Cardiac fibroblast (primary cell): ENCODE measurements at regions not wholly inside any gene's neighbourhood (a gene's known extent, or its start where the extent isn't known, plus 50 kb on each side); places are given as distances from the start of the nearest gene placed in this dataset.
"Not testable (repeated sequence)": the region's sequence is repeated elsewhere in the genome, so short reads cannot be mapped to it uniquely, and the experiment has no call there.

ENCODE experiments used
- DNase-seq, 2 donors: peaks; one replicate each; pipeline versions ENCODE4 v3.0.0 to v3.0.0-alpha.2; 2010; ENCODE audit warnings: low read depth in 2 of 2
- H3K4me3 ChIP-seq, 2 donors: replicated peaks in 1 of 2; 1 replicate in 1 of 2; 2 replicates in 1 of 2; pipeline ENCODE4 v1.5.1; 2011; ENCODE audit warnings: low read depth in 2 of 2, low read length in 2 of 2, mild to moderate bottlenecking in 2 of 2, moderate library complexity in 1 of 2
- TF ChIP-seq, protein P1 (sequence below): IDR thresholded peaks from one replicate; pipeline ENCODE4 v1.5.1; 2011; ENCODE audit warnings: low read depth, mild to moderate bottlenecking, low read length, inconsistent platforms

DNA sequence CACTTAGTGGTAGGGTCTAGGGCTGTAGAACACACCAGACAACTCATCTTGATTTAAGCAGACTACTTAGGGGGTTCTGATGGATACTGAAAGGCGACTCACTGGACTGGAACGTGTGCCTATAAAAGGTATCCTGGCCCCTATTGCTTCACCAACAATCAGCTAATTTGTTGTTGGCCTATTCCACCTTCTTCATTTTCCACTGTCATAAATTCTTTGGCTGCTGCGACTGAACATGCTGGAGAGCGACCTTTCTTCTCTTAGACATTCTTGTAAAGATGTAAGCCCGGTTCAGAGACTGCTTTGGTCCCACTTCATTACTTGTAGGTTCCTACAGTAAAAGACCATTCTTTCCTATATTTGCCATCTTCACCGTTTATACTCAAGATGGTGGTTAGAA, 609.9 kb upstream of the CITED2 start:
- no peak for DNase-seq
- TF ChIP-seq, protein P1, sequence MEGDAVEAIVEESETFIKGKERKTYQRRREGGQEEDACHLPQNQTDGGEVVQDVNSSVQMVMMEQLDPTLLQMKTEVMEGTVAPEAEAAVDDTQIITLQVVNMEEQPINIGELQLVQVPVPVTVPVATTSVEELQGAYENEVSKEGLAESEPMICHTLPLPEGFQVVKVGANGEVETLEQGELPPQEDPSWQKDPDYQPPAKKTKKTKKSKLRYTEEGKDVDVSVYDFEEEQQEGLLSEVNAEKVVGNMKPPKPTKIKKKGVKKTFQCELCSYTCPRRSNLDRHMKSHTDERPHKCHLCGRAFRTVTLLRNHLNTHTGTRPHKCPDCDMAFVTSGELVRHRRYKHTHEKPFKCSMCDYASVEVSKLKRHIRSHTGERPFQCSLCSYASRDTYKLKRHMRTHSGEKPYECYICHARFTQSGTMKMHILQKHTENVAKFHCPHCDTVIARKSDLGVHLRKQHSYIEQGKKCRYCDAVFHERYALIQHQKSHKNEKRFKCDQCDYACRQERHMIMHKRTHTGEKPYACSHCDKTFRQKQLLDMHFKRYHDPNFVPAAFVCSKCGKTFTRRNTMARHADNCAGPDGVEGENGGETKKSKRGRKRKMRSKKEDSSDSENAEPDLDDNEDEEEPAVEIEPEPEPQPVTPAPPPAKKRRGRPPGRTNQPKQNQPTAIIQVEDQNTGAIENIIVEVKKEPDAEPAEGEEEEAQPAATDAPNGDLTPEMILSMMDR: no peak
- no peak overlapping the region for H3K4me3 ChIP-seq

DNA sequence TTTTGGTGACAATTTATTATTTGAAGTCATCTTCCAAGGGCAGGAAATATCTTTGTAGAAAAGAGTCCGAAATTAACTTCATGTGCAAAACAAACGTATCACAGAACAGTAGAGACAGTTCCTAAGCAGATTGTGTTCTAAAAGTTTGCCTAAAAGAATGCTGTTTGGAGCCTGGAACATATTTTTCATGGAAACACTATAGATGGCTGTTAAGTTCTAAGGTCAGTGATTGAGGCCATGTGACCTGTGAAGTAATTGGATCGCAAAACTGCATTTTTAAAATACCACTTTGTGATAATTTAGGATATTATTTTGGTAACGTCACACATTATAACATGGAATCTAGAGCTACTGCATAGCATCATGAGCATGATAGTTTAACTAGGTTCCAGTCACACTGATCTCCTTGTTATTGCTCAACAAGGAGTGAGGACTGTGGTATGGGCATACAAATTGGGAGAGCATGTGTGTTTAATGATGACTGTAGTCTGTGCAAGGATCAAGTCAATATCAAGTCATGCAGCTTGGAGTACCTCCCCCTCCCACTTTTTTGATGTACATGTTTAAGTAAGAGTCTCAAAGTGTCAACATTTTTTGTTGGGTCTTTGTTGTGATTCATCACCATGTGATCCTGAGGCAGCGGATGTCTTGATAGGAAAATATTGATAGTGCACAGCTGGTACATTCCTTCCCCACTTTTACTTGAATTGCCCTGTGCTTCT, 609.3 kb upstream of the CITED2 start:
- TF ChIP-seq, protein P1: no peak
- peak; percentile 82 to 83 for DNase-seq

DNA sequence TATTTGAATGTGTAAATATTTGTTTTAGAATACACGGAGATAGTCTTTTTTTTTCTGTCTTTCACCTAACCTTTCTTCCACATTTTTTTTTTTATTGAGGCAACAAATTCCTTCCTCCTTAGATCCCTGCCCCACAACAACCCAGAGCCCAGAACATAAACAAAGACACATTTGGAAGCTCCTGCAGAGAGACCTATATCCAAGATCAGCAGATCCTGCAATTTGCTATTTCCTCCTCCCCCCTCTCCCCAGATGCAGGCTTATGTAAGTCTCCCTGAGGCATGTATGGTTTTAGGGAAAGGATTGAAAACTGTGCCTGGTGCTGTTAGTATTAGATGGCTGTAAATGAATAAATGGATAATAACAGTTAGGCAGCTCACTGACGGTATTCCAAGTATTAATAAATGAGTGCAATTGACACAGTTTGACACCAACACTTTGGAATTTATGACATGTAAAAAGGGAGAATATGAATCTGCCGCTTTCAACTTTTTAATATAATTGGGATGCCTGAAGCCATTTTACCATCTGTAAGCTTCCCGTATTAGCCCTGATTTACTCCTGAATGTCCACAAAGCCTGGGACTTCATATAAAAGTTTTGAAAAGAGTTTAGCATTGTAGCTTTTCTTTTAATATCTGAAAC, 608.3 kb upstream of the CITED2 start:
- peak; percentile 64 to 88 for DNase-seq
- TF ChIP-seq, protein P1: no peak
- H3K4me3 ChIP-seq: no peak overlapping the region

More for the DNA sequence above, 609.3 kb upstream of the CITED2 start:
- no peak overlapping the region for H3K4me3 ChIP-seq

DNA sequence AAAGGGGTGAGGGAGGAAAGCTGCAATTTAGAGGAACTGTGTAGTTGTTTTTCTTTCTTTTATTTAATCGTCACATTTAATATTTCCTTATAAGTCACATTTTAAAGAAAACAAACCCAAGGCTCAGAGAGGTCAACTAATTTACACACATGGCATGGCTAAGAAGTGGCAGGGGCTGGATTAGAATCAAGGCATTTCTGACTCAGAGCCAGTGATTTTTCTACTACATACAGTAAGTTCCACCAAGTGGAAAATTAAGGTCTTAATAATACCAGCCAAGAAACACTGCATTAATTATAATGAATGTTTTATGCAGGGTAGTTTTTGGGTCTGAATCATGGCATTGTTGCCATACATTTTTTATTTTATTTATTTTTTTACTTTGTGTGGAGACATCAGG, 607.7 kb upstream of the CITED2 start:
- DNase-seq: peak; percentile 42 to 47
- no peak overlapping the region for H3K4me3 ChIP-seq
- TF ChIP-seq, protein P1: no peak

DNA sequence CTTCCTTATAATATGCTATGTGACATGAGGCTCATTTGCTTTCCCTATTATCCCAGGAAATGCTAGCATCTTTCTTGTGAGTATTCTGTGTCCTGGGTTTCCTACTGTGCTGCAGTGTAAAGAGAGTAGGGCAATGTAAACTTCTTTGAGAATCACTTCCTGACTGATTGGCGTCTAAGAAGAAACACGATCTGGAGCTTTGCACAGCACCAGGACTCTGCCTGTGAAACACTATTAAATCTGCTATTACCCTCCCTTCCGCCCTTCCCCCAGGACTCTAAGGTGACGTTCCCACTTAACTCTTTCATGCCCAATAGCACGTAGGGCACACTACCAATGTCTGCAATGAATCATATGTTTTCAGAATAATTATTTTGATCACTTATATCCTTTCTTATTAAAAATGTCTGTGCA, 607.3 kb upstream of the CITED2 start:
- peak; percentile 66 to 76 for DNase-seq
- TF ChIP-seq, protein P1: no peak
- no peak overlapping the region for H3K4me3 ChIP-seq

DNA sequence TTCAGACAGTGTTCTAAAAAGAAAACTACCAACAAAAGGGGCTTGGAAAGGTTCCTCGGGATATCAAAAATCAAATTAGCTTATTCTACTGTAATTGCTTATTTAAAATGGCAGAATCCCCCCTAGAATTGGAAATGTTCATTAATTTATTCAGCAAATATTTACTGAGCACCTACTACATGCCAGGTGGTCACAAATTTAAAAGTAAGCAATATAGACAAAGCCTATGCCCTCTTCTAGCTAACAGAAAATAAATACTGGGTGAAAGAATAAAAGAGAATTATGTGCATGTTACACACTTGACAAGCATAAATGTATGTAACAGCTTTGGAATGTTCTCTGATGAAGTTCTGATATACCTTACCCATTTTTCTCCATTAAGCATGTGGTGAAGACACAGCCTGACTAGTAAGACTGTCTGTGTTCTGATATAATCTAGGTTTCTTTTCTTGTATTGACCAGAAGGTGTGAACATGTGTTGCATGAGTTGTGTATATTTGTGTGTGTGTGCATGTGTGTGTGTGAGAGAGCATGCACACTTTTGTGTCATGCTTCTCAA, 606.7 kb upstream of the CITED2 start:
- TF ChIP-seq, protein P1: no peak
- DNase-seq: no peak
- no peak overlapping the region for H3K4me3 ChIP-seq

DNA sequence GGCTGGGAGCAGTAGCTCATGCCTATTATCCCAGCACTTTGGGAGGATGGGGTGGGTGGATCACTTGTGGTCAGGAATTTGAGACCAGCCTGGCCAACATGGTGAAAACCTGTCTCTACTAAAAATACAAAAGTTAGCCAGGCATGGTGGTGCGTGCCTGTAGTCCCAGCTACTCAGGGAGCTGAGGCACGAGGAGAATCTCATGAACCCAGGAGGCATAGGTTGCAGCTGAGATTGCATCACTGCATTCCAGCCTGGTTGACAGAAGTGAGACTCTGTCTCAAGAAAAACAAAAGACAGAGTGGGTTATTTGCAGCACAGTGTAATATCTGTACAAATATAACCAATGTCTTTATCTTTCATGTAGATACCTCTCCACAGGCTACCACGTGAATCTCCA, 606.2 kb upstream of the CITED2 start:
- not testable (repeated sequence) for H3K4me3 ChIP-seq
- DNase-seq: peak; percentile 86 to 91
